Right renal pelvis (tissue), 4 donors: ENCODE measurements at regions not wholly inside any gene's neighbourhood (a gene's known extent, or its start where the extent isn't known, plus 50 kb on each side); places are given as distances from the start of the nearest gene placed in this dataset.

ENCODE experiments used
- DNase-seq, 4 donors: peaks; one replicate each; pipeline ENCODE4 v3.0.0-alpha.2; 2013; ENCODE audit warnings: low read depth in 4 of 4, low spot score in 3 of 4, missing footprints in 1 of 4

GRCh38 chr2:145028101-145028920 lies 508.4 kb upstream of the ZEB2 start:
- no peak for DNase-seq

GRCh38 chr2:145026456-145027455 lies 506.8 kb upstream of the ZEB2 start:
- no peak for DNase-seq

- DNase-seq = no peak
Measured at GRCh38 chr2:145025382-145025781, 505.5 kb upstream of the ZEB2 start.

GRCh38 chr2:145023334-145023934 lies 503.5 kb upstream of the ZEB2 start:
- DNase-seq = no peak

- no peak for DNase-seq
Measured at GRCh38 chr2:145022666-145023333, 502.9 kb upstream of the ZEB2 start.

GRCh38 chr2:145021962-145022665 lies 502.2 kb upstream of the ZEB2 start:
- no peak for DNase-seq

- no peak for DNase-seq
Measured at GRCh38 chr2:145020694-145021093, 500.8 kb upstream of the ZEB2 start.

- DNase-seq = no peak
Measured at GRCh38 chr2:145020139-145020538, 500.2 kb upstream of the ZEB2 start.

- no peak for DNase-seq
Measured at GRCh38 chr2:145018502-145018901, 498.6 kb upstream of the ZEB2 start.

GRCh38 chr2:145017149-145017548 lies 497.2 kb upstream of the ZEB2 start:
- DNase-seq = no peak

GRCh38 chr2:145016711-145017110 lies 496.8 kb upstream of the ZEB2 start:
- DNase-seq = no peak

- no peak for DNase-seq
Measured at GRCh38 chr2:145015561-145015960, 495.6 kb upstream of the ZEB2 start.

- DNase-seq = no peak
Measured at GRCh38 chr2:145012806-145013205, 492.9 kb upstream of the ZEB2 start.

- no peak for DNase-seq
Measured at GRCh38 chr2:145012214-145012670, 492.3 kb upstream of the ZEB2 start.

GRCh38 chr2:145010635-145011034 lies 490.7 kb upstream of the ZEB2 start:
- no peak for DNase-seq

- DNase-seq = no peak
Measured at GRCh38 chr2:145007960-145008263, 488.0 kb upstream of the ZEB2 start.

- no peak for DNase-seq
Measured at GRCh38 chr2:145007093-145007959, 487.4 kb upstream of the ZEB2 start.

- no peak for DNase-seq
Measured at GRCh38 chr2:145002624-145003023, 482.7 kb upstream of the ZEB2 start.

GRCh38 chr2:145000376-145000775 lies 480.5 kb upstream of the ZEB2 start:
- no peak for DNase-seq
